Psoas muscle (tissue), 7 donors: ENCODE measurements at regions not wholly inside any gene's neighbourhood (a gene's known extent, or its start where the extent isn't known, plus 50 kb on each side); places are given as distances from the start of the nearest gene placed in this dataset.

Experiments
- ATAC-seq, 4 donors: fragments of 200-7000 bp; cut with Tn5 transposase; one replicate each; pipeline ENCODE4 v1.9.1; 2020; ENCODE audit warnings: moderate library complexity in 3 of 4, mild to moderate bottlenecking in 2 of 4
- DNase-seq, 2 donors: peaks; one replicate each; pipeline ENCODE4 v3.0.0-alpha.2; 2020
- H3K27ac ChIP-seq: fragments of 200-600 bp; one replicate; pipeline ENCODE4 v1.8.0; 2022
- H3K27me3 ChIP-seq, 3 donors: fragments of 200-600 bp in 1 of 3; one replicate each; pipeline versions ENCODE4 v1.6.1 to v1.8.0; 2013 to 2022; ENCODE audit warnings: low read length in 2 of 3, mild to moderate bottlenecking in 2 of 3, moderate library complexity in 1 of 3; ENCODE audit not compliant: insufficient read depth in 3 of 3
- H3K36me3 ChIP-seq, 2 donors: fragments of 200-600 bp in 1 of 2; one replicate each; pipeline versions ENCODE4 v1.6.1 to v1.8.0; 2013 to 2022; ENCODE audit warnings: low read depth in 1 of 2, mild to moderate bottlenecking in 1 of 2, moderate library complexity in 1 of 2; ENCODE audit not compliant: insufficient read depth in 1 of 2
- H3K4me1 ChIP-seq: fragments of 200-600 bp; one replicate; pipeline ENCODE4 v1.8.0; 2022
- H3K4me3 ChIP-seq: fragments of 200-600 bp; one replicate; pipeline ENCODE4 v1.8.0; 2022; ENCODE audit warnings: mild to moderate bottlenecking
- H3K9me3 ChIP-seq: fragments of 200-600 bp; one replicate; pipeline ENCODE4 v1.8.0; 2022
- whole genome bisulfite sequencing, 3 donors: extraction: QIAGEN DNeasy Blood & Tissue Kit; methylation state at CpG; one replicate each; pipeline versions ENCODE4 v1.1.6 to v1.1.7; 2013; 5-methylcytosine and 5-hydroxymethylcytosine counted together
- intact Hi-C, 2 donors: fragments of 100-400 bp; cut with DNase I; formaldehyde crosslinking; loops; one replicate each; pipeline versions ENCODE4 v1.11.0 to v1.14.2; 2022
- TF ChIP-seq, protein P1 (sequence below): fragments of 200-600 bp; IDR thresholded peaks from one replicate; pipeline ENCODE4 v1.8.0; 2022; ENCODE audit warnings: antibody characterized with exemption
- donor health status: healthy with polysubstance abuse.
- donor health status: DM: no; HTN: no; CAD: no; lungs with moderate emphysema.
- donor health status: Bipolar disorder and iron deficiency.
- donor health status: healthy.
- donor health status: DM: yes; HTN: yes; CAD: no.
- donor health status: DM: no; HTN: no; CAD: no.
- donor health status: DM: yes; HTN: yes; CAD: no.

DNA sequence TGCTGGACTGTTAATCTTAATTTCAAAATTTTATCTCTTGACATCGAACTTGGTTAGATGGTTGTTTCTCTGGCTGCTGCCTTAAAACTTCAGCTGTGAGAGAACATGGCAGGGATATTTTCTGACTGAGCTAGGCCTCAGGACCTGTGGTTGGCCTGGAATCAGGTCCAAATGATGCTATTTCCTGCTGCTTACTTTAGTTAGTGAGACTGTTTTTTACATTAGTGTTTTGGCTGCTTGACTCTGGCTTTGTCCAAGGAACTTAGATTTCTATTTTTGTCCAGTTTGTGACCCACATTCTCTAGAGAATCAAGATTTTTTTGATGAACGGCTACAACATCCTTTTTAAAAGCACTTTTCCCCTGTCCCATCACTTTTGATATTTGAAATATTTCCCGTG lies 497.9 kb upstream of the SGO1 start:
- TF ChIP-seq, protein P1, sequence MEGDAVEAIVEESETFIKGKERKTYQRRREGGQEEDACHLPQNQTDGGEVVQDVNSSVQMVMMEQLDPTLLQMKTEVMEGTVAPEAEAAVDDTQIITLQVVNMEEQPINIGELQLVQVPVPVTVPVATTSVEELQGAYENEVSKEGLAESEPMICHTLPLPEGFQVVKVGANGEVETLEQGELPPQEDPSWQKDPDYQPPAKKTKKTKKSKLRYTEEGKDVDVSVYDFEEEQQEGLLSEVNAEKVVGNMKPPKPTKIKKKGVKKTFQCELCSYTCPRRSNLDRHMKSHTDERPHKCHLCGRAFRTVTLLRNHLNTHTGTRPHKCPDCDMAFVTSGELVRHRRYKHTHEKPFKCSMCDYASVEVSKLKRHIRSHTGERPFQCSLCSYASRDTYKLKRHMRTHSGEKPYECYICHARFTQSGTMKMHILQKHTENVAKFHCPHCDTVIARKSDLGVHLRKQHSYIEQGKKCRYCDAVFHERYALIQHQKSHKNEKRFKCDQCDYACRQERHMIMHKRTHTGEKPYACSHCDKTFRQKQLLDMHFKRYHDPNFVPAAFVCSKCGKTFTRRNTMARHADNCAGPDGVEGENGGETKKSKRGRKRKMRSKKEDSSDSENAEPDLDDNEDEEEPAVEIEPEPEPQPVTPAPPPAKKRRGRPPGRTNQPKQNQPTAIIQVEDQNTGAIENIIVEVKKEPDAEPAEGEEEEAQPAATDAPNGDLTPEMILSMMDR: no peak
- Histone ChIP-seq H3K4me3 (no peak overlapping the region), H3K9me3 (no peaks in the 10 kb centered on the region), H3K36me3 (no peaks in the 10 kb centered on the region), H3K27me3 (no peaks in the 10 kb centered on the region), H3K4me1 (no peaks in the 10 kb centered on the region), H3K27ac (no peak overlapping the region)
- DNase-seq (no peak), ATAC-seq (peak in 1 of 4 donors; percentile 37)
- 15 to 21% (median 20%) methylated on average over 3 of the region's 3 CpGs for WGBS, 3 donors
- intact Hi-C loops: no loop called here

DNA sequence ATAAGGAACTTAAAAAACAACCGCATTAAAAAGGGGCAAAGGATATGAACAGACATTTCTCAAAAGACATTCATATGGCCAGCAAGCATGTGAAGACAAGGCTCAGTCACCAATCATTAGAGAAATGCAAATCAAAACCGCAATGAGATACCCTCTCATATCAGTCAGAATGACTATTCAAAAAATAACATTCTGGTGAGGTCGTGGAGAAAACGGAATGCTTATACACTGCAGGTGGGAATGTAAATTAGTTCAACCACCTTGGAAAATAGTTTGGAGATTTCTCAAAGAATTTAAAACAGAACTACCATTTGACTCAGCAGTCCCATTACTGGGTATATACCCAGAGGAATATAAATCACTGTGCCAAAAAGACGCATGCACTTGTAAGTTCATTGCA lies 496.6 kb upstream of the SGO1 start:
- Histone ChIP-seq H3K4me3 (no peak overlapping the region), H3K9me3 (no peaks in the 10 kb centered on the region), H3K4me1 (no peaks in the 10 kb centered on the region), H3K36me3 (no peaks in the 10 kb centered on the region), H3K27me3 (no peaks in the 10 kb centered on the region), H3K27ac (no peak overlapping the region)
- ATAC-seq (no peak), DNase-seq (no peak)
- intact Hi-C loops: no loop called here
- 76 to 91% (median 84%) methylated on average over 5 of the region's 5 CpGs for WGBS, 3 donors
- TF ChIP-seq, protein P1: no peak

DNA sequence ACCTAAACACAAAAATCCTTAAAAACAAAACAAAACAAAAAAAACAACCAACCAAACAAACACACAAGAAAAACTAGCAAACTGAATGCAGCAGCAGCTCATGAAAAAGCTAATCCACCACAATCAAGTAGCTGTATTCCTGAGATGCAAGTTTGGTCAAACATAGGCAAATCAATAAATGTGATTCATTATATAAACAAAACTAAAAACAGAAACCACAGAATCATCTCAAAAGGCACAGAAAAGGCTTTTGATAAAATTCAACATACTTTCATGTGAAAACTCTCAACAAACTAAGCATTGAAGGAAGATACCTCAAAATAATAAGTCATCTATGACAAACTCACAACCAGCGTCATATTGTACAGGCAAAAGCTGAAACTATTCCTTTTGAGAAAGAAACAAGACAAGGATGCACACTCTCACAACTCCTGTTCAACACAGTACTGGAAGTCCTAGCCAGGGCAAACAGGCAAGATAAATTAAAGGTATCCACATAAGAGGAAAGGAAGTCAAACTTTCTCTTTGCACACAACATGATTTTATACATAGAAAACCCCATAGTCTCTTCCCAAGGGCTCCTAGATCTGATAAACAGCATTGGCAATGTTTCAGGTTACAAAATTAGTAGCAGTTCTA lies 495.1 kb upstream of the SGO1 start:
- 93 to 96% (median 94%) methylated on average over 1 of the region's 1 CpG for WGBS, 3 donors
- ATAC-seq (no peak), DNase-seq (no peak)
- H3K9me3 ChIP-seq: no peaks in the 10 kb centered on the region
- no peaks in the 10 kb centered on the region for H3K4me1 ChIP-seq
- H3K27me3 ChIP-seq: no peaks in the 10 kb centered on the region
- H3K36me3 ChIP-seq: no peaks in the 10 kb centered on the region
- no peak overlapping the region for H3K4me3 ChIP-seq
- TF ChIP-seq, protein P1: no peak
- no peak overlapping the region for H3K27ac ChIP-seq
- intact Hi-C loops: no loop called here

DNA sequence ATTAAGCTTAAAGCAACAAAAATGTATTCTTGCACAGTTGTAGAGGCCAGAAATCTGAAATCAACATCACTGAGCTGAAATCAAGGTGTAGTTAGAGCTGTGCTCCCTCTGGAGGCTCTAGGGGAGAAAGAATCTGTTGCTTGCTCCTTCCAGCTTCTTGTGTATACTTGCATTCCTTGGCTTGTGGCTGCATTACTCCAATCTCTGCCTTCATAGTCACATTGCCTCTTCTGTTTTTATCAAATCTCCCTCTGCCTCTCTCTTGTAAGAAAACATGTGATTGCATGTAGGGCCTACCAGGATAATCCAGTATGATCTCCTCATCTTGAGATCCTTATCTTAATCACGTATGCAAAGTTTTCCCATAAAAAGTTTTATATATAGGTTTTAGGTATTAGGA lies 487.9 kb upstream of the SGO1 start:
- WGBS, 3 donors: 96 to 100% (median 98%) methylated on average over 1 of the region's 1 CpG
- Histone ChIP-seq H3K27me3 (no peaks in the 10 kb centered on the region), H3K4me1 (peaks cover 8% of the 10 kb centered on the region), H3K9me3 (peaks cover 7% of the 10 kb centered on the region), H3K4me3 (no peak overlapping the region), H3K27ac (no peak overlapping the region), H3K36me3 (no peaks in the 10 kb centered on the region)
- TF ChIP-seq, protein P1: no peak
- no peak for DNase-seq
- no peak for ATAC-seq
- intact Hi-C loops: no loop called here

DNA sequence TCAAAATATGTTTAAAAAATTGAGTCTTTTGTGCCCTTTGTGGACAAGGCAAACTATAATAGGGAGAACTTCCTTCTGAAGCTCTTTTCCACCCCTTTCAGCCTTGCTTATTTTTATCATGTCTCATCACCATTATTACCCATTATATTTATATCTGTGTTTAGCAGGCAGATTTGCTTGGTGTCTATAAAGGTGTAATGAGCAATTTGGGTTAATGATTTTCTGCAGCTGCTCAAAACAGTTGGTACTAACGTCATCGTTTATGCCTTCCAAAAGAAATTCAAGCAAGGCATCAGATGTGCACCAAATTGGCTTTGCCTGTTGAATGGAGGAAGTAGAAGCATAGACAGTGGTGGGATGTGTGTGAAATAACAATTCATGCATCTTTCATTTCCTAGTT lies 483.7 kb upstream of the SGO1 start:
- H3K27me3 ChIP-seq: no peaks in the 10 kb centered on the region
- no peak for DNase-seq
- no peaks in the 10 kb centered on the region for H3K9me3 ChIP-seq
- TF ChIP-seq, protein P1: no peak
- peak overlapping the region; percentile 70 for H3K27ac ChIP-seq
- 25 to 35% (median 29%) methylated on average over 2 of the region's 2 CpGs for WGBS, 3 donors
- peak in 2 of 4 donors; percentile 53 to 54 for ATAC-seq
- peaks cover 20% of the 10 kb centered on the region for H3K4me1 ChIP-seq
- no peak overlapping the region for H3K4me3 ChIP-seq
- H3K36me3 ChIP-seq: no peaks in the 10 kb centered on the region
- intact Hi-C loops: no loop called here
